GM21528 (cell line): ENCODE measurements at regions not wholly inside any gene's neighbourhood (a gene's known extent, or its start where the extent isn't known, plus 50 kb on each side); places are given as distances from the start of the nearest gene placed in this dataset.
"Not testable (repeated sequence)": the region's sequence is repeated elsewhere in the genome, so short reads cannot be mapped to it uniquely, and the experiment has no call there.

Source experiments
- ATAC-seq: cut with Tn5 transposase; IDR thresholded peaks from one replicate; pipeline ENCODE4 v1.9.1; 2021; ENCODE audit warnings: mild to moderate bottlenecking, moderate library complexity; ENCODE audit not compliant: unreplicated experiment, low FRiP score

GRCh38 chr9:31013371-31013770 lies 1371.1 kb upstream of the ACO1 start:
- no peak for ATAC-seq

DNA sequence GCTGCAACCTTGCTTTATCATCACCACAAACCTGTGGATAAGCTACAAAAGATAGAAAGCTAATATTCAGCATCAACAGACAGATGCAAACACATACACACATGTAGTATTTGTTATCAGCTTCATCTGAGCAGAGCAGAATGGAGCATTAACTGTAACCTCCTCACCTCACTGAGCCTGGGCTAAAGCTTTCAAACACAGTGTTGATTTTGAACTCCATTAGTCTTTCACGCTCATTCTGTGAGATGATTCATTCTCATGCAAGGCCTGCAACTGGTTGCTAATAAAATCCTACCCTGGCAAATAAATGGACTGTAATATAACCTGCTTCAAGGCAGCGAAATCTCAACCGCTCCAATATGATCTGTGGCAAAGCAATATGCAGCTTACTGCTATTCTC lies 1360.6 kb upstream of the ACO1 start:
- ATAC-seq = no peak

- no peak for ATAC-seq
Observed at GRCh38 chr9:31027678-31028077, 1356.8 kb upstream of the ACO1 start.

DNA sequence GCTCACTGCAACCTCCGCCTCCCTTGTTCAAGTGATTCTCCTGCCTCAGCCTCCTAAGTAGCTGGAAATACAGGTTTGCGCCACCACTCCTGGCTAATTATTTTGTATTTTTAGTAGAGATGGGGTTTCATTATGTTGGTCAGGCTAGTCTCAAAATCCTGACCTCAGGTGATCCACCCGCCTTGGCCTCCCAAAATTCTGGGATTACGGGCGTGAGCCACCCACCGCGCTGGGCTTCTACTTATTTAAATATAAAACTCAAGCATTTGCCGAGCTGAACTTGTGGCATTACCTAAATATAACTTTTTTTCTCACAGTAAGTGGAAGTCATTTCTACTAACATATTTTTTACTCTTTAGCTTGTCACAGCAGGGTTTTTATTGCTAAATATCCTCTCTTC lies 1356.3 kb upstream of the ACO1 start:
- ATAC-seq = no peak

GRCh38 chr9:31030741-31031202 lies 1353.7 kb upstream of the ACO1 start:
- no peak for ATAC-seq

DNA sequence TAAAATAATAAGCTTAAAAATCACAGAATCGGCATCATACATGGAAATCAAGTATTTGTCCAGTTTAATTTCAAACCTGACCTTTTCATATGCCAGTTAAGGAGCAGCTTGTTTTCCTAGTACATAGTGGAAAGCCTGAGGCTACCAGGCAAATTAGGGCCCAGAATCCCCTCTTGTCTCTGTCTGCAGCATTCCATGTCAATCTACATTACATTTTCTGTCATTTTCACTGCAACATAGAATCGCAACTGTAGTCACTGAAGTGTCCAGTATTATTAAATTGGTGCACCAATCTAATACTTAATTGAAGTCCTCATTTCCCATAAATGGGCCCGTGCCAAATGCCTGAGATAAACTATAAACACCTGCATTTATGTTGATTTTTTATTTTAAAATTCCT lies 1352.2 kb upstream of the ACO1 start:
- no peak for ATAC-seq

- ATAC-seq = no peak
Observed at GRCh38 chr9:31034311-31034710, 1350.1 kb upstream of the ACO1 start.

DNA sequence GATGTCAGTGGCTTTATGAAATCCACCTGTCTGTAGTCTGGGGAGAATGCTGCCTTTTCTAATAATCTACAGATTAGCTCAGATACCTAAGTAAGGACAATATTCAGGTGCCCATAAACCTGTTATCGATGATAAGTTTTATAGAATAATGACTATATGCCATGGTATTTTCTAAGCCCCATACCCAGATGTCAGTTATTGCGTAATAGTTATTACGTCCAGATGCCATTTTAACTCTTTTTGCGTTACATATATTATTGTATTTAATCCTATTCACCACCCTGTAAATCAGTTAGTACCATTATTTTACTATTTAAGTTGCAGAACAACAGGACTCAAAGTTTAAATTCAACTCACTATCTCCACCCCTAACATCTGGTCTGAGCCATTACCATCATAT lies 1343.9 kb upstream of the ACO1 start:
- ATAC-seq = no peak

GRCh38 chr9:31045810-31046209 lies 1338.6 kb upstream of the ACO1 start:
- no peak for ATAC-seq

DNA sequence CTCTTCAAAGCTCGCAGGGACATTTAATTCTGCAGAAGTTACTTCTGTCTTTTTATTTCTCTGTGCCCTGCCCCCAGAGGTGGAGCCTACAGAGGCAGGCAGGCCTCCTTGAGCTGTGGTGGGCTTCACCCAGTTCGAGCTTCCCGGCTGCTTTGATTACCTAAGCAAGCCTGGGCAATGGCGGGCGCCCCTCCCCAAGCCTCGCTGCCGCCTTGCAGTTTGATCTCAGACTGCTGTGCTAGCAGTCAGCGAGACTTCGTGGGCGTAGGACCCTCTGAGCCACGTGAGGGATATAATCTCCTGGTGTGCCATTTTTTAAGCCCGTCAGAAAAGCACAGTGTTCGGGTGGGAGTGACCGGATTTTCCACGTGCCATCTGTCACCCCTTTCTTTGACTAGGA lies 1322.9 kb upstream of the ACO1 start:
- ATAC-seq = not testable (repeated sequence)

GRCh38 chr9:31065691-31066090 lies 1318.8 kb upstream of the ACO1 start:
- no peak for ATAC-seq

DNA sequence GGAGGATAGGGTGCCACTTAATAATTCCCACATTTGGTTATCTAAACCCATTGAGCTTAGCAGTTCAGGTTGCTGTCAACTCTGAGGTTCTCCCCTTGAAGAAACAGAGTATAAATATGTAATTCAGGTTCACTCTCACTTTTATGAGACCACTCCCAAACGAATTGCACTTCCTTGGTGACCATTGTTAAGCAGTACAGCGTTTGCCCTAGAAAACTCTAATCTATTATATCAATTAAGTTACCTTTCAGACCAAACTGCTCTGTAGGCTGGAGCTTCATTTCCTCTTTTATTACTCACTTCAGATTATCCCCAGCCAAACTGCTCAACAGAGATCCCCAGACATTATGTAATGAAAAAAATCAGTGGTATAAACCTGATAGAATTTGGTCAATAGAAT lies 1317.0 kb upstream of the ACO1 start:
- no peak for ATAC-seq

- ATAC-seq = no peak
Observed at GRCh38 chr9:31071606-31072286, 1312.7 kb upstream of the ACO1 start.

- ATAC-seq = no peak
Observed at GRCh38 chr9:31078175-31078574, 1306.3 kb upstream of the ACO1 start.

DNA sequence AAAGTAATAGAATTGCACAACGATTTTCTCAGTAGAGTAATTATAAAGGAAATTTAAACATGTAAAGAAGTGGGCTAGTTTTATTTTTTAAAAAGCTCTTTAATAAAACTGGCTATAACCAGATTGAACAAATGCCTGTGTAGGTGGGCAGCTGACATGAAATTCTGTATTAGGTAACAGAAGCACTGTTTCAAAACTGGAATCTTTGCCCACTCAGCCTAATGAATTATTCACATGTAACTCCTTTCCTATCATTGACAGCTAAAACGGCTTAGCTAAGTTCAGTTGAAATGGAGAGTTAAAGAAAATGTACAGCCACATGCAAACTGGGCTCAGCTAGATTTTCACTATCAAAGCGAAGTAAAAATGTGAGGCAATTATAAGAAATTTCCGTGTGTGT lies 1300.1 kb upstream of the ACO1 start:
- ATAC-seq = no peak

DNA sequence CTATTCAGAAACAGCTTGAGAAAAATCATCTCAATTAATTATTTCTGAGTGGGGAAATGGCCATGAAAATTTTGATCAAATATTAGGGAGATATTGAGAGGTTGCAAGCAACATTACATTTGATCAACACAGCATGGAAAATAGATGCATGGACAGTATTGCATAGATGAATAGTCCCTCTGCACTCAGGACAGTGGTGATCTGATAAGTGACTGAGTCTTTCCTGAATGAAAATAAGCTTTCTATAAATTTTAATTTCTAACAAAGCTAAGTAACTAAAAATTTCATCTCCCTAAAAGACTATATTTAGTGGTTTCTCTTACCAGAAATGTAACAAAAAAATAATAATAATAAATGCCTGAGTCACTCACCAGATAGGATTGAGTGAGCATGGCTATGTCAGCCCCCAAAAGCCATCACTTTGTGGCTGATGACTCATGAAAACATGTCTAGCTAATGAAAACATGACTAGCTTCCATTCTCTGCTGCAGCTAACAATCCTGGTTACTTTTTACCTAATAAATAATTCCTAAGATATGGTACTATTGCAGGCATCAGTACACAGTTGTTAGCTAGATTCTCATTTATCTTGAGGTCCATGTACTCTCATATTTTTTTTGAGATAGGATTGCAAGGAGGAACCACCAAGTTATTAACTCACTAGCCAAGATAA lies 1294.8 kb upstream of the ACO1 start:
- ATAC-seq = no peak

DNA sequence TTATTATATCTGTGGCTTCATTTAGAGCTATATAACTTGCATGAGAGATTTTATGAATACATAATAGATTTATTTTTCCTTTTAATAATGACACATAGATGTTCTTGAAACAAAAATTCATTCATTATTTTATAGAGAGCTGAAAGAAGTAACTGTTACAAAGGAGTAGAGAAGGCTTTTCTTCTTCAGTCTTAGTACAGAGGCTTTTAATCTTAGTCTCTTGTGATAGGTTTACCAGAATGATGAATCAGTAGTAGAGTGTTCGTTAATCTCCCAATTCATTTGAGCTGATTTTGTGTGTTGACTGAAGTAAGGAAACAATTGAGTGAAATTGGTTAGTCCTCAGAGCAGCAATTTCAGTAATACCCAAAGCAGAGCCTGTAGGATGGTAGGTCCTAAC lies 1284.1 kb upstream of the ACO1 start:
- no peak for ATAC-seq

DNA sequence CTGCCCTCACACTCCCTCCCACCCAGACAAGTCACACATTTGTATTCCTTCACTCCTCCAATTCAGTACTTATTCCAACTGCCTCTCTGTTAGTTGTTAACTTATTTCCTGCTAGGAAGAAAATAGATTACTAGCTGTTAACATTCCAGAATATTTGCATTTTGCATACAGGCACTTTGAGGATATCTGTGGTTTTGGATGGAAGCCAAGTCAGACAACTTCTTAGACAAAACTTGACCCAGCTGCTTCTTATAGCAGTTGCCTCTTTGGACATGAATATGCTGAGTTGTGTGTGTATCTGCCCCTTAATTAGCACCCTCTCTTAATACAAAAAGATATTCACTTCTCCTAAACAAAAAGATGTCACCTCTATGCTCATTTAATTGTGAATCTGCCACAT lies 1280.6 kb upstream of the ACO1 start:
- no peak for ATAC-seq

- no peak for ATAC-seq
Observed at GRCh38 chr9:31104249-31104648, 1280.2 kb upstream of the ACO1 start.

DNA sequence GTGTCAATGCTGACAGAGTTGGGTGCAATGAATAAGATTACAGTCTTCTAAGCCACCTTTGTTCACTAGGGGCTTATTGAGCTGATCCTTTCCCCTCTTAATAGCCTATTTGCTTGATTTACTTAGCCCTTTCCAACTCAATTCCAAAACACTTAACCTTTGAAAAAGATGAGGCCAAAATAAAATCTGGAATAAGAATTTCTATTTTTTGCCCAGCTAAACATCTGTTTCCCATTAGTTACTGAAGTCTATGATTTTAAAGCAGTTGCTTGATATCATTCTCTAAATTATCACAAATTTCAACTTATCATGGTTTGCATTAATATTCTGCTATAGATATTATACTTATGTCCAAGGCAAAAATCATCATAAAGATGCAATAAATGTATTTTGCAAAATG lies 1272.0 kb upstream of the ACO1 start:
- no peak for ATAC-seq

GRCh38 chr9:31114346-31114745 lies 1270.1 kb upstream of the ACO1 start:
- no peak for ATAC-seq

DNA sequence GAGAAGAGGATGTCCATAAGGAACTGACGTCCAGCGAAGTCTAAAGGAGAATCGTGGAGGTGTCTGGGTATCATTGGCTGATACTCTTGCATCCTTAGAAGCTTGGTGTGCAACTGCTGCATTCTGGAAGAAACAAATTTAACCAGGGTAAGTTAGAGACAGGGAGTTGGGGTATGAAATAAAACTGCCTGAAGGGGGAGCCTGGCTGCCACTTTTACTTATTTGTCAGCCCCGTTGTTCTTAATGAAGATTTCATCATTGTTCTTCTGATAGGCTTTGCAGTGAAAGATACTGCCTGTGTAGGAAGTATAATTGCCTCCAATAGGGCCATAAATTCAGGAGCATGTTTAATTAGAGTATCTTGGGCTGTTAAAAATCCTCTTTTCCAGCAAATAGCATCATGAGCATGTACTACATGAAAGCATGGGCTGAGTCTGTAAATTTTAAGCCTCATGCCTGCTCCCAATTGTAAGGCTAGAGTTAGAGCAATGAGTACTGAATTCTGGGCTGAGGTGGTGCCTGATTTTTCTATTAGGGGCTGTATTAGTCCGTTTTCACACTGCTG lies 1264.5 kb upstream of the ACO1 start:
- ATAC-seq = peak; percentile 90
